NOMO-1 (cell line): ENCODE measurements at regions not wholly inside any gene's neighbourhood (a gene's known extent, or its start where the extent isn't known, plus 50 kb on each side); places are given as distances from the start of the nearest gene placed in this dataset.
A peak's percentile ranks its signal among the peaks of the same experiment; 100 is the strongest.

Source experiments
- DNase-seq, 2 experiments: peaks; one replicate each; lab custom pipeline; 2025; ENCODE audit not compliant: unreplicated experiment in 2 of 2; lab: John Stamatoyannopoulos, UW

- DNase-seq = no peak
Observed at GRCh38 chr6:121020656-121021055, 313.6 kb downstream of the TBC1D32 start.

- DNase-seq = no peak
Observed at GRCh38 chr6:121008553-121008952, 325.7 kb downstream of the TBC1D32 start.

DNA sequence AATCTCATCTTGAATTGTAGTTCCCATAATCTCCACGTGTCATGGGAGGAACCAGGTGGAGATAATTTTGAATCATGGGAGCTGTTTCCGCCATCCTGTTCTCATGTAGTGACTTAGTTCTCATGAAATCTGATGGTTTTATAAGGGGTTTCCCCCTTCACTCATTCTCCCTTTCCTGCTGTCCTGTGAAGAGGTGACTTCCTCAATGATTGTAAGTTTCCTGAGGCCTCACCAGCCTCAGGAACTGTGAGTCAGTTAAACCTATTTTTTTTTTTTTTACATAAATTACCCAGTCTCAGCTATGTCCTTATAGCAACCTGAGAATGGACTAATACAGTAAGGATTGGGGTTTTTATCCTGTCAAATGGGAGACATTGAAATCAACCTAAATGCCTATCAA is 328.3 kb downstream of the TBC1D32 start:
- no peak for DNase-seq

DNA sequence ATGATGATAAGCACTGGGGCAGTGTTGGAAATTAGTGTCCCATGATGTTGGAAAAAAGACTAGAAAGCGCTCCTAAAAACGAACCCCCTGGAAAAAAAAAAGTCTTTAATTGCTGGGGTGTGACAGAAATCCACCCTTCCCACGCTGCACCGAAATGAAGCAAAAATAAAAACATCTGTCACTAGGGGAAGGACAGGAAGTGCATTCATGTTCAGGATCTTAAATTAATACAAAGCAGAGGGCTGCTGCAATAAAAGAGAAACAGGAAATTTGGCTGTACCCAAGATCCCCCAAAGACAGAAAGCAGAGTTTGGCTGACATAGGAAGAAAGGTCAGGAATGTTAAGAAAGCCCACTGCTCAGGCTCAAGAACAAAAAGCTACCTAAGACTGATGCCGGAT is 333.9 kb downstream of the TBC1D32 start:
- no peak for DNase-seq

- no peak for DNase-seq
Observed at GRCh38 chr6:120996340-120996739, 337.9 kb downstream of the TBC1D32 start.

GRCh38 chr6:120994573-120994967 is 339.7 kb downstream of the TBC1D32 start:
- no peak for DNase-seq

DNA sequence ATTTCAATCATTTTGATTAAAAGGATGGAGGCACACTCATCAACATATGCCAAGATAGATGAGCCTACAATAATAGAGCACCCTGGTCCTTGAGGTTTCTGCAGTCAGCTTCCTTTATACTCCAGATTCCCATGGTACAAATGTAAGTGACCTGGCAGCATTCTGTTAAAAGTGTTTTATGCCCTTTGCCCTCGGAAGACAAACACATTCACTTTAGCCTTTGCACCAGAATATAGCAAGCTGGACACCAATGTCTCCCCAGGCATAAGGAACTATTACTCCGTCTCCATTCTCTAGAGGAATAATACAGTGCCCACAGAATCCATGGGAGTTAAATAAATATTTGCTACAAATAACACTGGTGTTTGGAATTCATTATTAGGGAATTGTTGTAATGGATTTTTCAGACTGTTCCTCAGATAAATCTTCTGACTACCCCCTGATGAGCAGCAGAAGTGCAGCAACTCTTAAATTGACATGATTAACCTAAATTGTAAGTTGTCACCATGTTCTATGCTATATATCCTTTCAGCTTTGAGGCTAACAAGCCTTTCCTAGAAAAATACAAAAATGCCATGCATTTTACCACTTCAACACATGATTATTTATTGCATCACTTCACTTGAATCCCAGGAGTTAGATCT is 340.2 kb downstream of the TBC1D32 start:
- DNase-seq = no peak

DNA sequence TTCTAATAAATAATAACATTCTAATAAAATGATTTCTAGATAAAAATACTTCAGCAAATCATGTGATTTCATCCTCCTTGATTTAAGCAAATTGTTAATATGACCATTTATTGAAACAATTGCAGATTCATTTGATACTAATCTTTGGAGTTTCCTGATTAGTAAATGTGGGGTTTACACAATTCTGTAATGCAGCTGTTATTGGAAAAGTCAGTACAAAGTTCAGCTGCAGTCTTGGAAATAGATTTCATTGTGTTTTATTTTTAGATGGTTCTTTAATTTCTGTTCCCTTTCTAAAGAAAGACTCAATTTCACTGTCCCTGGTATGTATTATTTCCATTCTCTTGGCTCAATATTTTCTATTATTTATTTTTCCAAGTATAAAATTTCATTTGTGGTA is 342.0 kb downstream of the TBC1D32 start:
- no peak for DNase-seq

GRCh38 chr6:120990866-120991265 is 343.4 kb downstream of the TBC1D32 start:
- no peak for DNase-seq

DNA sequence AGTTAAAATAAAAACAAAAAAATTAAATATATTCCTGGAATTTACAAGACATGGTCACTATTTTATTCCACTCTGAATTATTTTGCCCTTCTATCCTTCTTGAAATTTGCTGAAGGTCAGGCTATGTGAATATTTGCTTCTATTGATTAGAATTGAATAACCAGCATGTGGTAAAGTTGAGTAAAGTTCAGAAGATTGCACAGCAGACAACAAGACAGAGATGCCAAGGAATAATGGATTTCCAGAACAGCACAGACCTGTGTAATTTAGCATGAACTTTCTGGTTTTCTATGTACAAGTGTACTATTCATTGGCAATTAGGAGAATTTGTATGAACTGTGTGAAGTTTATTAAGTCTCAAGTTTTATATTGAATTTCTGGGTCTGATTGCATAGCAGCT is 352.4 kb downstream of the TBC1D32 start:
- no peak for DNase-seq

GRCh38 chr6:120966321-120966720 is 368.0 kb downstream of the TBC1D32 start:
- DNase-seq = no peak

GRCh38 chr6:120965814-120966213 is 368.5 kb downstream of the TBC1D32 start:
- DNase-seq = no peak

DNA sequence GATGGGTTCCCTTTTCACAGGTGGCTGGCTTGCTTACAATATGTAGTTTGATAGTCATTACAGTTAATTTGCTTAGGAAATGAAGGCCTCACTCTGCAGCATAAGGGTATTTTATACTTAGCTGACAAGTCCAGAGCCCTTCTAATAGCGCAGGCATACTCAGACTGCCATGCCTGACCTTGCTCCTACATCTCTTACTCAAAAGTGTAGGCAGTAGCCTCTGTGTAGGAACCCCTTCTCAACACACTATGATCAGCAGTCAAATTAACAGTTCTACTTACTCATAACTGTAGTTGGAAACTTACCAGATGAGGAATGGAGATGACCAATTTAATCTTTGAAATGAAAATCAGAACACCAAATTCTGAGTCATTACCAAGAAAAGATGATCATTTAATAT is 373.5 kb downstream of the TBC1D32 start:
- DNase-seq = no peak

DNA sequence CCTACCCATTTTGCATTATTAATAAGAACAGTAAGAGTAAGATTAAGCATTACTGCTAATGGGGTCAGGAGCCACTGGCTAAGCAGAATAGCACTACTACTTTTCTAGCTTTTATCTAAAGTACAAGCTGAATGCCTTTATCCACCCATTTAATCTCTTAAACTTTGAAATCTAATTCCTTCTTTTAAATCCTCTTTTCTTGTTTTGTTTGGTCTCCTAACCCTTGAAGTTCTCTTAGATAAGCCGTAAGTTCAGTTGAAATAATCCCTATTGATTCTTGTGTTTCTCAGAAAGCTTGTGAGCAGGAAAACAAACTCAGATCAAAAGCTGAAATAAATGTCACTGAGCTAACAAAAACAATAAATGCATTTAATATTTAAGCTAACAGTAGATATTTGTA is 380.2 kb downstream of the TBC1D32 start:
- DNase-seq = no peak

- no peak for DNase-seq
Observed at GRCh38 chr6:120951258-120951657, 383.0 kb downstream of the TBC1D32 start.

DNA sequence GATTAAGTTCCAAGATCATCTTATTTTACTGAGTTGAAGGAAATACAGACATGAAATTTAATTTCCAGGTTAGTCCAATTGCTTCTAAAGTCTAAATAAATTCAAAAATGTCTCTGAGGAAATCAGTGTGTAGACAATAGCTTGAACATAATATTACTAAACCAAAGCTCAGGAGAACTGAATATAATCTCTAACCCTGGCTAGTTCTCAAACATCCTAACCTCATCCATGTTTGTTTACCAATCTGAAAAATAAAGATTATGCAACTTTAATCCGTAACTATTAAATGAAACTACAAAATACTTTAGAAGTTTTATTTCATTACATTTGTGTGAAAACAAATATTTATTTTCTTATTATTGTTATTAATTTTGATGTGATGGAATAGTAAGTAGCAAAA is 387.2 kb downstream of the TBC1D32 start:
- no peak for DNase-seq

DNA sequence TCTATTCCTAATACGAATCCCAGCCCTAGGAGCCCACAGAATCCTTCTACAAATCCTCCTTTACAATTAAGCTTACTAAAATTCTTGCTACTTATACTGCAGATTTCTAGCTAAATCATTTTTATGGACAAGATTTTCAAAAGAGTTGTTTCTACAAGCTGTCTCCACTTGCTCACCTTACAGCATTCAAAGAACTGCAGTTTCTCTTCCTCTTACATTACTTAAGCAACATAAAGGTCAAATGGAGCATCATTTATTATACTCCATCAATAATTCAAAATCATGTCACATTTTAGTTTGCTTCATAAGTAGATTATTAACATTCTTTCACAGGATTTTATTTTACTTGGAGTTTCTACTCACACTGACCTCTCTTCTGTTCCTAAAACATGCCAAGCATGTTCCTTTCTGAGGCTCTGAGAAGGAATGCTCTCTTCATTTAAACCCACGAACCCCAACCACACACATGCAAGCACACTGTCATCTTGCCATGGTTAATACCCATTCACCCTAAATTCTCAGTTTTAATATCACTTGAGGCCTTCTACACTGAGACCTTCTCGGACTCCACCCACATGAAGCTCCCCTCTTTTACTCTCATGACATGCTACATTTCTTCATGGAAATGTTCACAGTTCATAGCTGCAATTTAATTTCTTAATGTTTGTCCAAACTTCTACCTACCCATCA is 388.2 kb downstream of the TBC1D32 start:
- peak in 1 of 2 experiments; percentile 42 for DNase-seq

- DNase-seq = peak; percentile 64 to 90
Observed at GRCh38 chr6:120938876-120939472, 395.3 kb downstream of the TBC1D32 start.

DNA sequence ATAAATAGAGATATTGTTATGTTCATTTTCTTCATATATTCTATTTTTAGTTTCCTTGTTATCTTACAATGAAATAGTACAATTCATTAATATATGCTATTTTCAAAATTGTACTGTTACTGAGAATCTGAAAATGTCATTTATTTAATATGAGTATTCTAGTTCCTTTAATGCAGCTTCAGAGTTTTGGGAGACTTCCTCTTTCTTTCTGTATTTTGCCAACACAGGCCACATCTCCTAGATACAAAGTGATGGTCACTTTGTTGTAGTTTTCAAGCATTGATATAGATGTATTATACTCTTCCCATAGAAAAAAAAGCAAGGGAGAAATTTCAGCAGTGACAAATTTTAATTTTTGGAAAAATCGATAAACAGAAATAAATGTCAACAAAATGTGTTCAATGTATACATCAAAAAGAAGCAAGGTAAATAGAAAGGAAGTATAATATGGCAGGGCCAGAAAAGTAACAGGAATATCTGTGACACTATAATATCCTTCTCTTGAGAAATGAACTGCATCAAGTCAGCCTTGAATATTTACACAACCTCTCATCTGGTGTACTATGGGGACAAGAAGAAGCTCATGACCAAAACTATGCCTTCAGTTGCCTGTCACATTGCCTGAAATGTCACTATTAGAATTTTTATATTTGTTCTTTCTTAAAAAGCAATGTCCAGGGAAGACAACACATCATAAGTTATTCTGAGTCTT is 396.0 kb downstream of the TBC1D32 start:
- peak; percentile 34 to 56 for DNase-seq

DNA sequence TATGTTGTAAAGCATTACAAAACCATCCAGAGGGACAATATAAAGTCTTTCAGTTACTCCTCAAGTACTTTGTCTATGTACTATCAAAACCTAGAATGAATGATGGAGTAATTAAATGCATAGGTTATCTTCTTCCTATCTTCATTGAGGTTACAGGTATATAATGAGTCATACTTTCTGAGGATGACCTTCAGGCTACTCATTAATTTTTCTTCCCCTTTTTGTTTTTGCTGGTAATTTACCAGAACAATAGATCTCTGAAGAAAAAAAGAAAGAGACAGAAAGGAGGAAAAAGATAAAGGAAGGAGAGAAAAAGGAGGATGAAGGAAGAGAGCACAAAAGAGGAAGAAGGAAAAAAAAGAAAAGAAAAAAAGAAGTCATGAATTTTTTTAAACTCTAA is 398.4 kb downstream of the TBC1D32 start:
- DNase-seq = no peak

- DNase-seq = no peak
Observed at GRCh38 chr6:120935016-120935415, 399.3 kb downstream of the TBC1D32 start.
